ENCODE measurements at regions not wholly inside any gene's neighbourhood (a gene's known extent, or its start where the extent isn't known, plus 50 kb on each side); places are given as distances from the start of the nearest gene placed in this dataset.

GRCh38 chr3:187823746-187824145 lies 78.5 kb upstream of the BCL6 start:
- H3K4me3 ChIP-seq (ENCODE audit: low read depth, low read length): no peak overlapping the region
- DNase-seq (ENCODE audit: low read depth): no peak
- TF ChIP-seq, protein P1, sequence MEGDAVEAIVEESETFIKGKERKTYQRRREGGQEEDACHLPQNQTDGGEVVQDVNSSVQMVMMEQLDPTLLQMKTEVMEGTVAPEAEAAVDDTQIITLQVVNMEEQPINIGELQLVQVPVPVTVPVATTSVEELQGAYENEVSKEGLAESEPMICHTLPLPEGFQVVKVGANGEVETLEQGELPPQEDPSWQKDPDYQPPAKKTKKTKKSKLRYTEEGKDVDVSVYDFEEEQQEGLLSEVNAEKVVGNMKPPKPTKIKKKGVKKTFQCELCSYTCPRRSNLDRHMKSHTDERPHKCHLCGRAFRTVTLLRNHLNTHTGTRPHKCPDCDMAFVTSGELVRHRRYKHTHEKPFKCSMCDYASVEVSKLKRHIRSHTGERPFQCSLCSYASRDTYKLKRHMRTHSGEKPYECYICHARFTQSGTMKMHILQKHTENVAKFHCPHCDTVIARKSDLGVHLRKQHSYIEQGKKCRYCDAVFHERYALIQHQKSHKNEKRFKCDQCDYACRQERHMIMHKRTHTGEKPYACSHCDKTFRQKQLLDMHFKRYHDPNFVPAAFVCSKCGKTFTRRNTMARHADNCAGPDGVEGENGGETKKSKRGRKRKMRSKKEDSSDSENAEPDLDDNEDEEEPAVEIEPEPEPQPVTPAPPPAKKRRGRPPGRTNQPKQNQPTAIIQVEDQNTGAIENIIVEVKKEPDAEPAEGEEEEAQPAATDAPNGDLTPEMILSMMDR (IDR thresholded peaks at IDR 0.05; ENCODE audit: insufficient read depth, low read depth, low read length): no peak

- TF ChIP-seq, protein P1 (IDR thresholded peaks at IDR 0.05; ENCODE audit: insufficient read depth, low read depth, low read length): no peak
- no peak for DNase-seq (ENCODE audit: low read depth)
- no peak overlapping the region for H3K4me3 ChIP-seq (ENCODE audit: low read depth, low read length)
These were observed 82.5 kb upstream of the BCL6 start for GRCh38 chr3:187827723-187828122.

GRCh38 chr3:187828579-187829452 lies 83.5 kb upstream of the BCL6 start:
- DNase-seq (ENCODE audit: low read depth): no peak
- H3K4me3 ChIP-seq (ENCODE audit: low read depth, low read length): no peak overlapping the region
- TF ChIP-seq, protein P1 (IDR thresholded peaks at IDR 0.05; ENCODE audit: insufficient read depth, low read depth, low read length): no peak

DNA sequence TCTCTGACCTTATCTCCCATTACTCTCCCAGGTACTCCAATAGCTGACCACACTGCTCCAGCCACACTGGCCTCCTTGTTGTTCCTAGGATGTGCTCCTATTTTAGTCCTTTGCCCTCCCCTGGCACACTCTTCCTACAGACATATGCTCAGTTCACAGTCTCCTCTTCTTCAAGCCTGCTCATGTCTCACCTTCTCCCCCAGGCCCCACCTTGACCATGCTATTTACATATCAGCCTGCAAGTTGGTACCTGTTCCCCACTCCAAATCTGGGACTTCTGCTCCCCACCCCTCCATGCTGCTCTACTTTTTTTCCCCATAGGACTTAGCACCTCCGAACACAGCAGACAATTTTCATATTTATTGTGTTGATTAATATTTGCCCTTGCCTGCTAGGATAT lies 84.9 kb upstream of the BCL6 start:
- no peak for DNase-seq (ENCODE audit: low read depth)
- H3K4me3 ChIP-seq (ENCODE audit: low read depth, low read length): no peak overlapping the region
- TF ChIP-seq, protein P1 (IDR thresholded peaks at IDR 0.05; ENCODE audit: insufficient read depth, low read depth, low read length): no peak

- H3K4me3 ChIP-seq (ENCODE audit: low read depth, low read length): no peak overlapping the region
- DNase-seq (ENCODE audit: low read depth): peak; percentile 41
- TF ChIP-seq, protein P1 (IDR thresholded peaks at IDR 0.05; ENCODE audit: insufficient read depth, low read depth, low read length): no peak
These were observed 86.1 kb upstream of the BCL6 start for GRCh38 chr3:187831125-187832051.

DNA sequence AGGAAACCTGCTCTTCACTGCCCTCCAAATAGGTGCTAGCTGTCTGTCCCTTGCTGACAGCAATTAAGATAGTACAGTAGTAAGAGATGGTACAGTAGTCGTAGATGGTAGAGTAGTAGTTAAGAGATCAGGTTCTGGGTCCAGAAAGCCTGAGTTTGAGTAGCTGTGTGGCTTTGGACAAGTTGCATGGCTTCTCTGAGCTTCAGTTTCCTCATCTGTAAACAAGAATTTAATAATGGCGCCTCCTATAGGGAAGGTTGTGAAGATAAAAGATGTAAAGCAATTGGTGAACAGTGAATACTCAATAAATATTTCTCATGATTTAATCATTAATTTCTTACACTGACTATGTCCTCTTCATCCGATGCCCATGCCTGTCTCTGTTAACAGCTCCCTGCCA lies 86.9 kb upstream of the BCL6 start:
- no peak overlapping the region for H3K4me3 ChIP-seq (ENCODE audit: low read depth, low read length)
- TF ChIP-seq, protein P1 (IDR thresholded peaks at IDR 0.05; ENCODE audit: insufficient read depth, low read depth, low read length): no peak

More for the DNA sequence above, 86.9 kb upstream of the BCL6 start:
- DNase-seq (ENCODE audit: low read depth): no peak

Data from fibroblast of villous mesenchyme (primary cell).